ENCODE measurements at regions not wholly inside any gene's neighbourhood (a gene's known extent, or its start where the extent isn't known, plus 50 kb on each side); places are given as distances from the start of the nearest gene placed in this dataset.

GRCh38 chr12:43097471-43097870, 454.5 kb downstream of the ADAMTS20 start:
- no peak for DNase-seq (ENCODE audit: low spot score in 2 of 2)
- WGBS, 2 donors, result 71 to 75% methylated on average over 1 of the region's 1 CpG
- Histone ChIP-seq H3K27me3 (no peaks in the 10 kb centered on the region), H3K36me3 (no peaks in the 10 kb centered on the region), H3K9me3 (no peaks in the 10 kb centered on the region), H3K27ac (no peak overlapping the region), H3K4me3 (no peak overlapping the region), H3K4me1 (no peaks in the 10 kb centered on the region)
- TF ChIP-seq POLR2A (IDR thresholded peaks at IDR 0.05) (no peak), CTCF (IDR thresholded peaks at IDR 0.05) (no peak), EP300 (IDR thresholded peaks at IDR 0.05) (no peak)

GRCh38 chr12:43095669-43096280, 456.2 kb downstream of the ADAMTS20 start:
- WGBS, 2 donors, result 59 to 63% methylated on average over 6 of the region's 6 CpGs
- H3K4me1 ChIP-seq, result no peaks in the 10 kb centered on the region
- TF ChIP-seq EP300 (IDR thresholded peaks at IDR 0.05), result no peak
- TF ChIP-seq POLR2A (IDR thresholded peaks at IDR 0.05), result no peak
- no peak for TF ChIP-seq CTCF (IDR thresholded peaks at IDR 0.05)
- H3K27me3 ChIP-seq, result no peaks in the 10 kb centered on the region
- H3K27ac ChIP-seq, result no peak overlapping the region
- DNase-seq (ENCODE audit: low spot score in 2 of 2), result no peak
- no peaks in the 10 kb centered on the region for H3K36me3 ChIP-seq
- H3K4me3 ChIP-seq, result no peak overlapping the region
- H3K9me3 ChIP-seq, result no peaks in the 10 kb centered on the region

- WGBS, 2 donors, result 63 to 64% methylated on average over 2 of the region's 2 CpGs
- no peak overlapping the region for H3K4me3 ChIP-seq
- TF ChIP-seq POLR2A (IDR thresholded peaks at IDR 0.05) (no peak), CTCF (IDR thresholded peaks at IDR 0.05) (no peak), EP300 (IDR thresholded peaks at IDR 0.05) (no peak)
These were observed 457.0 kb downstream of the ADAMTS20 start for GRCh38 chr12:43094886-43095575.

GRCh38 chr12:43090981-43091380, 461.0 kb downstream of the ADAMTS20 start:
- no peaks in the 10 kb centered on the region for H3K4me1 ChIP-seq
- WGBS, 2 donors, result 96 to 100% methylated on average over 2 of the region's 2 CpGs
- no peak overlapping the region for H3K4me3 ChIP-seq
- TF ChIP-seq EP300 (IDR thresholded peaks at IDR 0.05) (no peak), CTCF (IDR thresholded peaks at IDR 0.05) (no peak), POLR2A (IDR thresholded peaks at IDR 0.05) (no peak)
- peaks cover 0 to 15% (median 1%) of the 10 kb centered on the region in 4 donors for H3K9me3 ChIP-seq
- H3K27me3 ChIP-seq, result no peaks in the 10 kb centered on the region
- no peaks in the 10 kb centered on the region for H3K36me3 ChIP-seq
- H3K27ac ChIP-seq, result no peak overlapping the region
- DNase-seq (ENCODE audit: low spot score in 2 of 2), result no peak

More at GRCh38 chr12:43094886-43095575, 457.0 kb downstream of the ADAMTS20 start:
- H3K27me3 ChIP-seq, result no peaks in the 10 kb centered on the region
- H3K27ac ChIP-seq, result no peak overlapping the region
- H3K9me3 ChIP-seq, result no peaks in the 10 kb centered on the region
- no peak for DNase-seq (ENCODE audit: low spot score in 2 of 2)
- no peaks in the 10 kb centered on the region for H3K36me3 ChIP-seq
- H3K4me1 ChIP-seq, result no peaks in the 10 kb centered on the region

Data from tibial nerve (tissue), 4 donors.